ENCODE measurements at regions not wholly inside any gene's neighbourhood (a gene's known extent, or its start where the extent isn't known, plus 50 kb on each side); places are given as distances from the start of the nearest gene placed in this dataset.
"Not testable (repeated sequence)": the region's sequence is repeated elsewhere in the genome, so short reads cannot be mapped to it uniquely, and the experiment has no call there.

DNA sequence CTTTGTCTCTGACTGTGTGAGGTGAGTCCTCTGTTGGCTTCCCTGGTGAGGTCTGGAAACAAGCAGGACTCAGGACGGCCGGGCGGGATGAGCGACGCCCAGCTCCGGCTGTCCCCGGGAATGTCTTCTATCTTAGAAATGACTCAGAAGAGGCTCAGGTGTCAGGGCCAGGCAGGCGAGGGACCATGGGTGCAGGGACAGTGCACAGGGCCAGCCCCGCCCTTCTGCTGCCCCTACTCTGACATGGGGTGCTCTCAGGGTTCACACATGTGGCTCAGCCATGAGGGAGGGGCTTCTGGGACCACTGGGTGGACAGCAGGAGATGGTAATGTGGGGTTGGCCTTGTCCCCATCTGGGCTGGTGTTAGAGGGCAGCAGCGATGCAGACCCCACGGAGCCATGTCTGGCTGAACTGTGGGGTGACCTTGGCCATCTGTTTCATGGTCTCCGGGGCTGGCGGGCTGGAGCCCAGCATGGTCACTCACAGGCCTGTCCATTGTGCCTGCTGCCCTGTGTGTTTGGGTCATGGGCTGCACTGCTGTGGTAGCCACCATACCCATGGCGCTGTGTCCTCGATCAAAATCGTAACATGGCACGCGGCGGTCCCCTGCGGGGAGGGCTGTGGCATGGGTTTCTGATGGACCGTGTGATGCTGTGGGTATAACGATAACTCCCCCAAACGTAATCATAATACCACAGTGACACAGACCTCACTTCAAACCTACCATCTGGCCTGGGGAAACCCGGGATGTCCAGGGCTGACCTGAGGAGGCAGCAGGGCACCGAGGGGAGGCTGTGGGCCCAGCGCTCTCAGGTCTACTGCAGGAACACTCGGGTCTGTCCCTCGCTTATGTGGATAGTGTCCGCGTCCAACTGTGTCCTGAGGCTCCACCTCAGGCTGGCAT is 368.8 kb downstream of the TMEM121 start:
- in situ Hi-C loops (cut with MboI; ENCODE audit: low sequenced_read_pairs), result no loop called here

DNA sequence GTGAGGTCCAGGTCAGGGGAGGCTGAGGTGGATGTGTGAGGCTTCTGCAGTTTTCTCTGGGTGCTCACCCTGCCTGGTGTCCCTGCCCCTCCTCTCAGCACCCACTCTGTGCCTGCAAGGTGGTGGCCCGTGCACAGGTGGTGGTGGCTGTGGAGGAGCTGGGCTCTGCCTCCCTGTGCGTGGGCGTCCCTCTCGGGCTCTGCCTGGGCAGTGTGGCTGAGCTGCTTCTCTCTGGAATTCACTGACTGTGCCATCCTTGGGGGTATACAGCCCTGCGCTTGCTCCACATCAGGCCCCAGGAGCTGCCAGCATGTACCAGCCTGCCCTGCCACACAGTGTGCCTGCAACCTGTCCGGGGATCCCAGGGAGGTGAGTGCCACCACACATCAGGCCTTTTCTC is 369.8 kb downstream of the TMEM121 start:
- in situ Hi-C loops (cut with MboI; ENCODE audit: low sequenced_read_pairs), result not testable (repeated sequence)

DNA sequence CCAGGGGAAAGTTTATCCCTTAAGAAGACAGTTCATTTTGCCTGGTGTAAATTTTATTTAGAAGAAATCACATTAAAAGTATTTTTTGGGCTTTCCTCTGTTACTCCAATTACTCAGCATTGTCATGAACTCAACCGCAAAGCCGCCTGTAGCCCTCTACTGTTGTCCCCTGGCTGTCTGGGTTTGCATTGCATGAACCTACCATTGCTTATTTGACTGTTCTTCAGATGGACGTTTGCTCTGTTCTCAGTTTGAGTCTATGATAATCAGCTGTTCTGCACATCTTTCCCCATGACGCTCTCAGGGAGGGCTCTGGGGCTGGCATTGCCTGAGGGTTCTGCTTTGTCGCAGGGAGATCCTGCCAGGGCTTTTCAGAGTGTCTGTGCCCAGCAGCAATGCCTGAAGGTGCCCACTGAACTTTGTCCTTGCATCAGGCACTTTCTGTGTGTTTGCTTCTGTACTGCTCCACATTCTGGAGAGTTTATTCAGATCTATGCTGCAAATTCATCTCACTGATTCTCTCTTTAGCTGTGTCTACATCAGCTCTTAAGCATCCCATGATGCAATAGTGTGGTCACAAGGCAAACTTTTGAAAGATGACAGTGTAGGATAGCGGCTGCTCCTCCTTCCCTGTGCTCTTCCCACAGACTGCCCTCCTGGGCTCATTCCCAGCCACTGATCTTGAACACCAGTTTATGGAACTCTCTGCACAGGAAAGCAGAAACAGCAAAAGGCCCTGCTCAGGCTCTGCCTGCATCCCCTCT is 370.8 kb downstream of the TMEM121 start:
- in situ Hi-C loops (cut with MboI; ENCODE audit: low sequenced_read_pairs), result not testable (repeated sequence)

DNA sequence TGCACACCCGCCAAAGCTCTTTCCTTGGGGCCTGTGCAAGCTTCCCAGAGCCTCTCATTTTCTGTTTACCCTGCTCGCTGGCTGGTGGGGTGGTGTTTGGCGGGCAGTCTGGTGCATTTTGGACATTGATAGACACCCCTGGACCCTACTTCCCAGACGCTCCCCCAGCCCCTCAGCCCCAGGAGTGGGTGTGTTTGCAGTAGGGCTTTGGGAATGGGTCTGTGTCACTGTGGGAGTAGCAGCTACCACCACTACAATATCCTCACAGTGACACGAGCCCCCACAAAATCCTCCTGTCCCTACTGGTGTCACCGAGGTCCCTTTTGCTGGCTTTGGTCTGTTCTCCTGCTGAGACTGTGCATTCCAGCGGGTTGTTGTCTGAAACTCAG is 371.3 kb downstream of the TMEM121 start:
- in situ Hi-C loops (cut with MboI; ENCODE audit: low sequenced_read_pairs), result no loop called here

DNA sequence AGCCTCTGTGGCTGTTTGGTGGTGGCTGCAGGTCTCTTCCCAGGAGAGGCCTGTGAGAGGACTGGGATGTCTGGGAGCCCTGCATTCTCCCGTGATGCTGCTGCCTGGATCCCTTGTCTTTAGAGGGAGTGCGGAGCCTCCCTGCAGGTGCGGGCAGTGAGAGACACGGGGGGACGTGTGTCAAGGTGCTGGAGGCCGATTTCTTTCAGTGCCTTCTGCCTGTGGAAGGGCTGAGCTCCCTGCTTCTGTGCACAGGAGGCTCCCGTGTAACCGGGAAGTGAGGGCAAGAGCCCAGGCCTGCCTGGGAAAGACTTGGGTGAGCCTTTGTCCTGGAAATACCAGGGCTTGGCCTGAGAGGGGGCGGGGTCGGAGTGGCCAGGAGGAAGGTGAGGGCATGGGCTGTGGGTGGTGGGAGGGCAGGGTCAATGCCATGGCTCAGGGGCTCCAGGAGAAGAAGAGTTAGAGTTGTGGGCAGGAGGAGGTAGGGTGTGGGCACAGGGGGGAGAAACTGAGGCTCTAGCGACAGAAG is 372.2 kb downstream of the TMEM121 start:
- in situ Hi-C loops (cut with MboI; ENCODE audit: low sequenced_read_pairs), result no loop called here

DNA sequence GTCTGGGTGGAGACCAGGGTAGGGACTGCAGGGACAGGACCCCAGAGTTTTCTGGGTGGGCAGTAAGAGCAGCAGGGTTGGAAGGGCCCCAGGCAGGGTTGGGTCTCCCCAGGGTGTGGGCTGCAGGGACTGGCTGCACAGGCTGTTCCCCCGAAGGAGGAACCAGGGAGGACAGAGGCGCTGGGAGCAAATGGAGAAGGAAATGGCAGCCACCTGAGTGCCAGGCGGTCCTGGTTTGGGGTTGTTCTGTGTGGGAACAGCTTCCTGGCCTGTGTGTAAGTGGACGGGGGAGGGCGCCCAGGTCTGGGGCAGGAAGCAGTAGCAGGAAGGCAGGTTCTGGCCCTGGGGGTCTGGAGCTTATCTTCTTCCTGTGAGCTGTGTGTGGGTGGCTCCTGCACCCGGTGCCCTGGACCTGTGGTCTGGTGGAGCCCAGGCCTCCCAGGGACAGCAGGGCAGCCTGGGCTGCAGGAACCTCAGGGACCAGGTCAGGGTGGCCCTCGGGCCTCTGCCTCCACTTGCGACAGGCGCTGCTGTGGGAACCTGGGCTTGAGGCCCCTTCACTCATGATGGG is 372.8 kb downstream of the TMEM121 start:
- in situ Hi-C loops (cut with MboI; ENCODE audit: low sequenced_read_pairs), result no loop called here

DNA sequence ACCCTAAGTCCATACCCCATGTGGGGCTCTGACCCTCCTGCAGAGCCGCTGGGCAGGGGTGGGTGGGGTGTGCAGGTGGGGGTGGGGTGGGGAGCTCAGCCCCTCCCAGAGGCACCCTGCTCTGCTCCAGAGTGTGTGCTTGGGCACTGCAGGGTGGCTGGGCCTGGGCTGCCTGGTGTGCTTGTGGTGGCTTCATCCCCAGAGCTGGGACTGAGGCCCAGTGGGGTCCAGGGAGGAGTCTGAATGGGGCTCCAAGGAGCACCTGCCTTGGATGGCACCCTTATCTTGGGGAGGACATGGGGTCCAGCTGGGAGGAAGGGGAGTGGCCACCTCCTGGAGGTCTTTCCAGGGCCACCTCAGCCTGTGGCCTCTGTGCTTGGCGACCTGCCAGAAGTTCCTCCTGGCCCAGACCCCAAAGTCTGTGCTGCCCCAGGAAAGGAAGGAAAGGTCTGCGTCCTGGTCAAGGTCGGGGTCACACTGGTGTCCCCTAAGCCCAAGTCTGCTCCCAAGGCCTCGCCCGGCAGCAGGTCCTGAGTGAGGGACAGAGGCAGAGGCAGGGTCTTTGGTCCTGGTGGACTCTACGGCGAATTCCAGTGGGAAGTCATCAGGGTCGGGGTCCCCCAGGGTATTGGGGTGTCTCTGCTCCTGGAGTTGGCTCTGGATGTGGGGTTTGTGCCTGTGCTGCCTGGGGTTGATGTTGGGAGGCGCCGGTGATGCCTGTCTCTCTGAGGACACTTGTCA is 373.4 kb downstream of the TMEM121 start:
- in situ Hi-C loops (cut with MboI; ENCODE audit: low sequenced_read_pairs), result no loop called here

DNA sequence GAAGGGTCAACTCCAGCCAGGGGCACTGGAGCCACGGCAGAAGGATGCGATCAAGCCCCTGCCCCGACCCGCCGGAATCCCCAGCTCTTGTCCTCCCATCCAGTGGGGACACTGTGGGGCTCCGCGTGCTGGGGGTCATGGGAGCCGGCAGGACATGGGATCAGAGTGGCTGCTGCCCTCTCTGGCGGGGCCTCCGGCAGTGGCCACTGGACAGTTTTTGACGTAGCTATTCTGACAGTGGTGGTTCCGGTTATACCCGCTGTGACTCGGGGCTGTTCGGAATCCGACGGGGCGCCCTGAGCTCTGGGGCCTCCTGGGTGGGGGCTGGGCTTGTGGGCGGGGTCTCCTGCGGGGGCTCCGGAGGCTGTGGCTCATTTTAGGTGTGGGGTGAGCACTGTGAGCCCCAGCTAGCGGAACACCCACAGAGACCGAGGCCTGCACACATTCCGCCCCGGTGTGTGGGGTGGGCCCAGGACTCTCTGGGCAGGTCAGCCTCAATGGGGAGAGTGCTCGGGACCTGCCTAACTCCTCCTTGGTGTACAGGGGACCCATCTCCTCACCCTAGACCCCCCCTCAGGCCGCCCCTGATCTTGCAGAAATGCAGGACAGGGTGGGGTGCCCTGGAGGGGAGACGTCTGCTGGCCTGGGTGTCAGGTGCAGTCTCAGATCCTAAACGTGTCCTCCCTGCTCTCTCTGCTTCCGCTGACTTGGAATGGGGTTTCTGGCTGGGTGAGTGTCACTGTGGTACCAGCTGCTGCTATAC is 374.2 kb downstream of the TMEM121 start:
- in situ Hi-C loops (cut with MboI; ENCODE audit: low sequenced_read_pairs), result no loop called here

DNA sequence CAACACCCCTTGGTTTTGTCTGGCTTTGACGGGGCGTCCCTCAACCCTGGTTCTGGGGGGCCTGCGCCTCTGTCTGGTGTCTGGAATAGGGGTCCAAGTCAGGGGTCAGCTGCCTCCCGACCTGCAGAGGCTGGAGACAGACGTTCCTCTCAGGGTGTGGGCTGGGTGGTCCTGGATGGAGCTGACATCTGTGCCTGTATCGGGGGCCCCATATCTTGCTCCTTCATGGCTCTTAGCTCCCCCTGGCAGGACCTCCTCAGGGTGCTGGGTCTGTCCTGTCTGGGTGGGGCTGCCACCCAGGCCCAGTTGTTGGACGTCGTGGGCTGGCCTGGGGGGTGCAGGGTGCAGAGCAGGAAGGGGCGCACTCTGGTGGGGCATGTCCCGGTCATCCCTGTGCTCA is 374.8 kb downstream of the TMEM121 start:
- in situ Hi-C loops (cut with MboI; ENCODE audit: low sequenced_read_pairs), result no loop called here

DNA sequence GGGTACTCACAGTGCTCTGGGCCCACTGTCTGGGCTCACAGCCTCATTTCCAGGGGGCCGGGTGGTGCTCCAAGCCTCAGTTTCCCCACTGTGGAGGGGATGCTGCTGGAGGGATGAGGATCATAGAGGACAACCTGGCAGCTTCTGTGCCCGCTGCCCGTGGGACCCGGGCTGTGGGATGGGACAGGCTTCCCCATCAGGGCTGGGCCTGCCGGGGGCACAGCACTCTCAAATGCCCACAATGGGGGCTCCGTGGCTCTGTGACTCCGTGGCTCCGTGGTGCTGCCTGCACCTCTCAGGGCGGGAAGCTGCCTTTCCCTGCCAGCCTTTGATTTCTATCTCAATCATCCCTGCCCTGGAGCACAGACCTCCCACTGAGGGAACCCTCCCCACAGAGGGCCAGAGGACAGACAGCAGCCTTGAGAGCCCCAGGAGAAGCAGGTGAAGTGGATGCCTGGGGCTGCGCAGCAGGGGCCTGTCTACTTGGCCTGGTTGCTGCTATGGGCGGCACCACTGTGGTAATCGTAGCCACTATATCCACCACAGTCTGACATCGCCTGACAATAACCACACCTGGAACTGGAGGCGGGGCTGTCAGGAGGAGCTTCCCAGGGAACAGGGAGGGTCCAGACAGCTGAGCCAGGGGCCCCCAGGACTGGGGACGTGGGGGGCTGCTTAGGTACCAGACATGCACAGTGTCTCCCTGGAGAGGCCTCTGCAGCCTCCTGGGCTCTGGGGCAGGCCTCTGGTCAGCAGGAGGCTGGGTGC is 375.9 kb downstream of the TMEM121 start:
- in situ Hi-C loops (cut with MboI; ENCODE audit: low sequenced_read_pairs), result no loop called here

DNA sequence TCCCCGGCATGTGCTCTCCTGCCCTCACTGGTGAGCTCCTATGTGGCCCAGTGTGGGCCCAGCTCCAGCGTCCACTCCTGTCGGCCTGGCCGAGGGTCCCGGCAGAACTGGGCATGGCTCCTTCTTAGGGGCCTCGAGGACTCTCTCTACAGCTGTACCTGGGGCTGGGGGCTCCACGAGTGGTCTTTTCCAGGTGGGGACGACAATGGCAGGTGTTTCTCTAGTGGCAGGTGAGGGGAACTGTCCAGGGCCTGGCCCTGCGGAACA is 376.4 kb downstream of the TMEM121 start:
- in situ Hi-C loops (cut with MboI; ENCODE audit: low sequenced_read_pairs), result not testable (repeated sequence)

DNA sequence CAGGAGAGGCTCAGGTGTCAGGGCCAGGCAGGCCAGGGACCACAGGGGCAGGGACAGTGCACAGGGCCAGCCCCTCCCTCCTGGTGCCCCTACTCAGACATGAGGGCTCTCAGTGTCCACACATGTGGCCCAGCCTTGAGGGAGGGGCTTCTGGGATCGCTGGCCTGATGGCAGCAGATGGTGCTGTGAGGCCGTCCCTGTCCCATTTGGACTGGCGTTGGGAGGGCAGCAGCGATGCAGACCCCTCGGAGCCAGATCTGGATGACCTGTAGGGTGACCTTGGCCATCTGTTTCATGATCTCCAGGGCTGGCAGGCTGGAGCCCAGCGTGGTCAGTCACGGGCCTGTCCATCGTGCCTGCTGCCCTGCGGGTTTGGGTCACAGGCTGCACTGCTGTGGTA is 377.6 kb downstream of the TMEM121 start:
- in situ Hi-C loops (cut with MboI; ENCODE audit: low sequenced_read_pairs), result no loop called here

DNA sequence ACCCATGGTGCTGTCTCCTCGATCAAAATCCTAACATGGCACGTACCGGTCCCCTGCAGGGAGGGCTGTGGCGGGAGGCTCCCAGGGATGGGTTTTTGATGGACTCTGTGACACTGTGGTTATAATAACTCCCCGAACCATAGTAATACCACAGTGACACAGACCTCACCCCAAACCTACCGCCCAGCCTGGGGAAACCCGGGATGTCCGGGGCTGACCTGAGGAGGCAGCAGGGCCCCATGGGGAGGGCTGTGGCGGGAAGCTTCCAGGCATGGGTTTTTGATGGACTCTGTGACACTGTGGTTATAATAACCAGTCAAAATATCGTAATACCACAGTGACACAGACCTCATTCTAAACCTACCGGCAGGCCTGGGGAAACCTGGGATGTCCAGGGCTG is 378.0 kb downstream of the TMEM121 start:
- in situ Hi-C loops (cut with MboI; ENCODE audit: low sequenced_read_pairs), result no loop called here

DNA sequence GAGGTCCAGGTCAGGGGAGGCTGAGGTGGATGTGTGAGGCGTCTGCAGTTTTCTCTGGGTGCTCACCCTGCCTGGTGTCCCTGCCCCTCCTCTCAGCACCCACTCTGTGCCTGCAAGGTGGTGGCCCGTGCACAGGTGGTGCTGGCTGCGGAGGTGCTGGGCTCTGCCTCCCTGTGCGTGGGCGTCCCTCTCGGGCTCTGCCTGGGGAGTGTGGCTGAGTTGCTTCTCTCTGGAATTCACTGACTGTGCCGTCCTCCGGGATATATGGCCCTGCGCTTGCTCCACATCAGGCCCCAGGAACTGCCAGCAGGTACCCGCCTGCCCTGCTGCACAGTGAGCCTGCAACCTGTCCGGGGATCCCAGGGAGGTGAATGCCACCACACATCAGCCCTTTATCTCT is 379.1 kb downstream of the TMEM121 start:
- in situ Hi-C loops (cut with MboI; ENCODE audit: low sequenced_read_pairs), result no loop called here

DNA sequence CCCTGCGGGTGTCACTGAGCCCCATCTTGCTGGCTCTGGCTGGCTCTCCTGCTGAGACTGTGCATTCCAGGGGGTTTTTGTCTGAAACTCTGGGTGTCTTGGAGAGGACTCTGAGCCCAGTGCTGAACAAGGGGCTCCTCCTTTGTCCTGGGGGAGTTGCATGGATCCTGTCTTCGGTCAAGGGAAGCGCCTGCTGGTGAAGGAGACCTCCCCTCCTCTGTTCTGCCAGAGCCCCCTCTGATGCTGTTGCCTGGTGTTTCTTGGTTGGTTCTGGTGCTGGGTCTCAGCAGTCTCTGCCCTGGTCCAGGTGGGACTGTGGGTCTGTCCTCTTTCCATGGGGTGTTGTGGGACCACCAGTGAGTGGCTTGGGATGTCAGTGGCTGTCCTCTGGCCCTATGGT is 380.9 kb downstream of the TMEM121 start:
- in situ Hi-C loops (cut with MboI; ENCODE audit: low sequenced_read_pairs), result no loop called here

DNA sequence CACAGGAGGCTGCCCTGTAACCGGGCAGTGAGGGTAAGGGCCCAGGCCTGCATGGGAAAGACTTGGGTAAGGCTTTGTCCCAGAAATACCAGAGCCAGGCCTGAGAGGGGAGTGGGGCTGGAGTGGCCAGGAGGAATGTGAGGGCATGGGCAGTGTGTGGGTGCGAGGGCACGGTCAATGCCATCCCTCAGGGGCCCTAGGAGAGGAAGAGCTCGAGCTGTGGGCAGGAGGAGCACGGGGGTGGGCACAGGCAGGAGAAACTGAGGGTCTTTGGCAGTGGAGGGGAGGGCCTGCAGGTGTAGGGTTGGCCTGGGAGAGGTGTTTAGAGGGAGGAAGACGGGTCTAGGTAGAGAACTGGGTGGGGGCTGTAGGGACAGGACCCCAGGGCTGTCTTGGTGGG is 381.6 kb downstream of the TMEM121 start:
- in situ Hi-C loops (cut with MboI; ENCODE audit: low sequenced_read_pairs), result no loop called here

DNA sequence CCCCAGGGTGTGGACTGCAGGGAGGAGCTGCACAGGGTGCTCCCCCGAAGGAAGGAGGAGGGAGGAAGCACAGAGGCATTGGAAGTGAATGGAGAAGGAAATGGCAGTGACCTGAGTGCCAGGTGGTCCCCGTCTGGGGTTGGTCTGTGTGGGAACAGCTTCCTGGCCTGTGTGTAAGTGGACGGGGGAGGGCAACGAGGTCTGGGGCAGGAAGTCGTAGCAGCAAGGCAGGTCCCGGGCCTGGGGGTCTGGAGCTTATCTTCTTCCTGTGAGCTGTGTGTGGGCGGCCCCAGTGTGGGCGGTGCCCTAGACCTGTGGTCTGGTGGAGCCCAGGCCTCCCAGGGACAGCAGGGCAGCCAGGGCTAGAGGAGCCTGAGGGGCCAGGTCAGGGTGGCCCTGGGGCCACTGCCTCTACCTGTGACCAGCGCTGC is 382.1 kb downstream of the TMEM121 start:
- in situ Hi-C loops (cut with MboI; ENCODE audit: low sequenced_read_pairs), result no loop called here

DNA sequence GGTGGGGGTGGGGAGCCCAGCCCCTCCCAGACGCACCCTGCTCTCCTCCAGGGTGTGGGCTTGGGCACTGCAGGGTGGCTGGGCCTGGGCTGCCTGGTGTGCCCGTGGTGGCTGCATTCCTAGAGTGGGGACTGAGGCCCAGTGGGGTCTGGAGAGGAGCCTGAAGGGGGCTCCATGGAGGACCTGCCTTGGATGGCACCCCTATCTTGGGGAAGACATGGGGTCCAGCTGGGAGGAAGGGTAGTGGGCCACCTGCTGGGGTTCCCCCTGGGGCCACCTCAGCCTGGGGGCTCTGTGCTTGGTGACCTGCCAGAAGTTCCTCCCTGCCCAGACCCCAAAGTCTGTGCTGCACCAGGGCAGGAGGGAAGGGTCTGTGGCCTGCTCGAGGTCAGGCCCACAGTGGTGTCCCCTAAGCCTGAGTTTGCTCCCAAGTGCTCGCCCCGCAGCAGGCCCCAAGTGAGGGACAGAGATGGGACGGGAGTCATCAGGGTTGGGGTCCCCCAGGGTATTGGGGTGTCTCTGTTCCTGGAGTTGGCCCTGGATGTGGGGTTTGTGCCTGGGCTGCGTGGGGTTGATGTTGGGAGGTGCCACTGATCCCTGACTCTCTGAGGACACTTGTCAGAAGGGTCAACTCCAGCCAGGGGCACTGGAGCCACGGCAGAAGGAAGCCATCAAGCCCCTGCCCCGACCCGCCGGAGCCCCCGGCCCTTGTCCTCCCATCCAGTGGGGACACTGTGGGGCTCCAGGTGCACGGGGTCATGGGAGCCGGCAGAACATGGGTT is 382.9 kb downstream of the TMEM121 start:
- in situ Hi-C loops (cut with MboI; ENCODE audit: low sequenced_read_pairs), result no loop called here

DNA sequence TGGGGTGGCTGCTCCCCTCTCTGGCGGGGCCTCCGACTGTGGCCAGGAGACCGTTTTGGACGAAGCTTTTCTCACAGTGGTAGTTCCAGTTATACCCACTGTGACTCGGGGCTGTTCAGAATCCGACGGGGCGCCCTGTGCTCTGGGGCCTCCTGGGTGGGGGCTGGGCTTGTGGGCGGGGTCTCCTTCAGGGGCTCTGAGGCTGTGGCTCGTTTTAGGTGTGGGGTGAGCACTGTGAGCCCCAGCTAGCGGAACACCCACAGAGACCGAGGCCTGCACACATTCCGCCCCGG is 383.4 kb downstream of the TMEM121 start:
- in situ Hi-C loops (cut with MboI; ENCODE audit: low sequenced_read_pairs), result not testable (repeated sequence)

Measured in HL-60/S4 (cell line).